Right lobe of liver (tissue), 4 donors: ENCODE measurements at regions not wholly inside any gene's neighbourhood (a gene's known extent, or its start where the extent isn't known, plus 50 kb on each side); places are given as distances from the start of the nearest gene placed in this dataset.

ENCODE experiments used
- CTCF ChIP-seq, 4 donors: fragments of 200-600 bp in 3 of 4; fragments of 450-650 bp in 1 of 4; IDR thresholded peaks; one replicate each; pipeline versions ENCODE4 v1.5.1 to v1.8.0; 2016 to 2022; ENCODE audit warnings: antibody characterized with exemption in 4 of 4, mild to moderate bottlenecking in 2 of 4
- POLR2A ChIP-seq: fragments of 450-650 bp; IDR thresholded peaks from one replicate; pipeline ENCODE4 v1.6.1; 2017; ENCODE audit warnings: antibody characterized with exemption, mild to moderate bottlenecking
- donor health status: DM: no; HTN: no; CAD: no.
- donor health status: DM: no; HTN: no; CAD: no.
- donor health status: DM: no; HTN: yes; CAD: no.

DNA sequence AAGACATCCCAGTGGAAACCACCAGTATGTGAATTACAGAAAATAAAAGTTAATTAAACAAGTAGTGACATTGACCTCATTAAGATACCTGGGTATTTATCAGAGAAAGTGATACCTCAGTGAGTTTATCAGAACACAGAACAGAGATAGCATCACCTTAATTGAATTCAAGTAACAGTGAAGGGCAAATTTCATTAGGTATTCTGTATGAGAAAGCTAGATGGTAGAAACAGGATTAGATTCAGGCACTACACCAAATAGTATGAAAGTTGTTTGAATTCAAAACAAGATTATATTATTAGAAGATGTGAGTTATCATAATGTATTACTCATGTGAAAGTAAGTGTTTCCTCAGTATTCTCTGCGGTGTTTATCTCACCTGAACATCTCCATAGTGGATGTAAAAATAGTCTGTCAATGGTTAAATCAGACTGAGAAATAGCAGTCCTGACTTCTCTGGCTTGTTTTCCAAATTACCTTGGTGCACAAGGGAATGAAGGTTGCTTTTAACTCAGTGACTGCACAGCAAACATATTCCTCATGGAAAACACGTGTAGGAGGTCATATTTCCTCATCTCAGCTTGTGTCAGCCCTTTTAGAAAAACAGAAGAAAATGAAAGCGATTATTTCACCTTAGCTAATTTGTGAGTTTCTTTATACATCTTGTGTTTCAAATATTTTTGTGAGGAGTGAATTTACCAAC is 79.9 kb upstream of the PCDH18 start:
- TF ChIP-seq CTCF (IDR thresholded peaks at IDR 0.05) (no peak), POLR2A (no peak)
